ENCODE measurements at regions not wholly inside any gene's neighbourhood (a gene's known extent, or its start where the extent isn't known, plus 50 kb on each side); places are given as distances from the start of the nearest gene placed in this dataset.
"Not testable (repeated sequence)": the region's sequence is repeated elsewhere in the genome, so short reads cannot be mapped to it uniquely, and the experiment has no call there.

DNA sequence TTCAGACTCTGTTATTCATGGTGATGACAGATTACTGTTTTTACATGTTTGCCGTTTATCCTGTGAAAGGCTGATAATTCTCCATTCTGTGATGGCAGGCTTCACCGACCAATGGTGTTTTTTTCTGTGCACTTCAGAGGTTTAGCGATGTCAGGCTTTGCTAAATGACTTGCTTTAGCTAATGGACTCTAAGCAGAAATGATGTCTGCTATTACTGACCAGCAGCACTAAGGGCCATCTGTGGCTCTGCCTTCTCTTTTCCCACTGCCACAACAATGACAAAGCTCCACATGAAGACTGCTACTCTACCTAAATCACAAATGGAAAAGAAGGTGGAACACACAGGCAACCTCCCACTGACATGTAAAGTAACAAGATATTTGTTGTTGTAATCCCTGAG lies 68.4 kb upstream of the ALB start:
- TF ChIP-seq, protein P1, sequence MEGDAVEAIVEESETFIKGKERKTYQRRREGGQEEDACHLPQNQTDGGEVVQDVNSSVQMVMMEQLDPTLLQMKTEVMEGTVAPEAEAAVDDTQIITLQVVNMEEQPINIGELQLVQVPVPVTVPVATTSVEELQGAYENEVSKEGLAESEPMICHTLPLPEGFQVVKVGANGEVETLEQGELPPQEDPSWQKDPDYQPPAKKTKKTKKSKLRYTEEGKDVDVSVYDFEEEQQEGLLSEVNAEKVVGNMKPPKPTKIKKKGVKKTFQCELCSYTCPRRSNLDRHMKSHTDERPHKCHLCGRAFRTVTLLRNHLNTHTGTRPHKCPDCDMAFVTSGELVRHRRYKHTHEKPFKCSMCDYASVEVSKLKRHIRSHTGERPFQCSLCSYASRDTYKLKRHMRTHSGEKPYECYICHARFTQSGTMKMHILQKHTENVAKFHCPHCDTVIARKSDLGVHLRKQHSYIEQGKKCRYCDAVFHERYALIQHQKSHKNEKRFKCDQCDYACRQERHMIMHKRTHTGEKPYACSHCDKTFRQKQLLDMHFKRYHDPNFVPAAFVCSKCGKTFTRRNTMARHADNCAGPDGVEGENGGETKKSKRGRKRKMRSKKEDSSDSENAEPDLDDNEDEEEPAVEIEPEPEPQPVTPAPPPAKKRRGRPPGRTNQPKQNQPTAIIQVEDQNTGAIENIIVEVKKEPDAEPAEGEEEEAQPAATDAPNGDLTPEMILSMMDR (IDR thresholded peaks at IDR 0.05; ENCODE audit: control insufficient read depth, insufficient read depth, low read depth, low read length, missing control alignments): no peak
- DNase-seq (ENCODE audit: low read depth): no peak
- no peak overlapping the region for H3K4me3 ChIP-seq (ENCODE audit: control insufficient read depth, low read depth, low read length)

DNA sequence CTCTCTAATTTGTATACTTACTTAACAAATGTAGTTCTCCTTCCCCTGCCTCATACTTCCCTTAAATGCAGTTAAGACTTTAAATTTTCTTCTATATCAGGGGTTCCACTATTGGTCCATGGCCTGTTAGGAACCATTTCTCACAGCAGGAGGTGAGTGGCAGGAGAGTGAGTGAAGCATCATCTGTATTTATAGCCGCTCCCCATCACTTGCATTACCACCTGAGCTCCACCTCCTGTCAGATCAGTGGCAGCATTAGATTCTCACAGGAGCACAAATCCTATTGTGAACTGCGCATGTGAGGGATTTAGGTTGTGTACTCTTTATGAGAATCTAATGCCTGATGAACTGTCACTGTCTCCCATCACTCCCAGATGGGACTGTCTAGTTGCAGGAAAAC lies 72.1 kb upstream of the ALB start:
- H3K4me3 ChIP-seq (ENCODE audit: control insufficient read depth, low read depth, low read length); DNase-seq (ENCODE audit: low read depth): not testable (repeated sequence)

DNA sequence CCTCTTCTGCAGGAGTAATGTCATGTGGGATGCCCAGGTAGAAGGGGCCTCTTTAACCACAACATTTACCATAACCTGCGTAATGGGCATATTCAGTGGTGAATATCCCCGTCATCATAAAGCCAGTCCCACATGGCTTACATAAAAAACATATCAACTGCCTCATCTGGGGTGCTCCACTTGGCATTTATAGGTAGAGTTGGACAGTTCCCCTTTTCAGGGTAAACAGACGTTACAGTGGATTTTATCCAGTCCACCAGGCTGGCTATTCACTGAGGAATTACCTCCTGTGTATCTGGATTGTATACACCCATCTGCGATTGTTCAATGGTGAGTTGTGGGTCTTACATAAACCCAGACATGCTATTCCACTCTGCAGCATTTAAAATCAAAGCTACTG lies 70.7 kb upstream of the ANKRD17 start:
- TF ChIP-seq, protein P1 (IDR thresholded peaks at IDR 0.05; ENCODE audit: control insufficient read depth, insufficient read depth, low read depth, low read length, missing control alignments): no peak
- H3K4me3 ChIP-seq (ENCODE audit: control insufficient read depth, low read depth, low read length): no peak overlapping the region
- DNase-seq (ENCODE audit: low read depth): no peak

DNA sequence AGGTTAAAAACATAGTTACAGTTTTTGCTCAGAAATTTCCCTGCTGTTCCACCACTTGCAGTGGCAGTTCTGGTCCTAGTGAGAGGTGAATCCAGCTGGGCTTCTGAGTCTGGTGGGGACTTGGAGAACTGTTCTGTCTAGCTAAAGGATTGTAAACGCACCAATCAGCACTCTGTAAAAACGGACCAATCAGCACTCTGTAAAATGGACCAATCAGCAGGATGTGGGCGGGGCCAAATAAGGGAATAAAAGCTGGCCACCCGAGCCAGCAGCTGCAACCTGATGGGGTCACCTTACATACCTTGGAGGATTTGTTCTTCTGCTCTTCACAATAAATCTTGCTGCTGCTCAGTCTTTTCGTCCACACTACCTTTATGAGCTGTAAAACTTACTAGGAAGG lies 67.2 kb upstream of the ANKRD17 start:
- not testable (repeated sequence) for DNase-seq (ENCODE audit: low read depth); H3K4me3 ChIP-seq (ENCODE audit: control insufficient read depth, low read depth, low read length)

GRCh38 chr4:73317092-73317491 lies 58.5 kb upstream of the ANKRD17 start:
- TF ChIP-seq, protein P1 (IDR thresholded peaks at IDR 0.05; ENCODE audit: control insufficient read depth, insufficient read depth, low read depth, low read length, missing control alignments): no peak
- no peak overlapping the region for H3K4me3 ChIP-seq (ENCODE audit: control insufficient read depth, low read depth, low read length)
- no peak for DNase-seq (ENCODE audit: low read depth)

GRCh38 chr4:73315091-73315490 lies 56.5 kb upstream of the ANKRD17 start:
- TF ChIP-seq, protein P1 (IDR thresholded peaks at IDR 0.05; ENCODE audit: control insufficient read depth, insufficient read depth, low read depth, low read length, missing control alignments): no peak
- DNase-seq (ENCODE audit: low read depth): peak; percentile 49
- no peak overlapping the region for H3K4me3 ChIP-seq (ENCODE audit: control insufficient read depth, low read depth, low read length)

- TF ChIP-seq, protein P1 (IDR thresholded peaks at IDR 0.05; ENCODE audit: control insufficient read depth, insufficient read depth, low read depth, low read length, missing control alignments): no peak
- no peak for DNase-seq (ENCODE audit: low read depth)
- no peak overlapping the region for H3K4me3 ChIP-seq (ENCODE audit: control insufficient read depth, low read depth, low read length)
Measured at GRCh38 chr4:73312967-73313366, 54.4 kb upstream of the ANKRD17 start.

GRCh38 chr4:73311428-73311827 lies 52.8 kb upstream of the ANKRD17 start:
- TF ChIP-seq, protein P1 (IDR thresholded peaks at IDR 0.05; ENCODE audit: control insufficient read depth, insufficient read depth, low read depth, low read length, missing control alignments): peak; percentile 21
- DNase-seq (ENCODE audit: low read depth): peak; percentile 17
- H3K4me3 ChIP-seq (ENCODE audit: control insufficient read depth, low read depth, low read length): no peak overlapping the region
